ENCODE measurements at regions not wholly inside any gene's neighbourhood (a gene's known extent, or its start where the extent isn't known, plus 50 kb on each side); places are given as distances from the start of the nearest gene placed in this dataset.
"Not testable (repeated sequence)": the region's sequence is repeated elsewhere in the genome, so short reads cannot be mapped to it uniquely, and the experiment has no call there.

GRCh38 chr1:83052865-83053264, 946.1 kb downstream of the TTLL7 start:
- Histone ChIP-seq H3K4me3 (ENCODE audit: low read length) (no peak overlapping the region), H3K27me3 (ENCODE audit: control insufficient read depth, insufficient read depth, low read length) (no peaks in the 10 kb centered on the region), H3K36me3 (ENCODE audit: control insufficient read depth, insufficient read depth, low read length) (no peaks in the 10 kb centered on the region), H3K27ac (ENCODE audit: low read length) (no peak overlapping the region), H3K4me1 (ENCODE audit: control insufficient read depth, insufficient read depth, low read length) (no peaks in the 10 kb centered on the region), H3K9me3 (ENCODE audit: control insufficient read depth, low read depth, low read length) (no peaks in the 10 kb centered on the region)
- DNase-seq, result no peak

- not testable (repeated sequence) for H3K9me3 ChIP-seq (ENCODE audit: control insufficient read depth, low read depth, low read length); H3K27me3 ChIP-seq (ENCODE audit: control insufficient read depth, insufficient read depth, low read length); H3K27ac ChIP-seq (ENCODE audit: low read length); DNase-seq; H3K4me3 ChIP-seq (ENCODE audit: low read length); H3K4me1 ChIP-seq (ENCODE audit: control insufficient read depth, insufficient read depth, low read length); H3K36me3 ChIP-seq (ENCODE audit: control insufficient read depth, insufficient read depth, low read length)
- WGBS (ENCODE audit: insufficient coverage, low lambda C conversion rate), result 100% methylated on average over 1 of the region's 3 CpGs
Measured at GRCh38 chr1:83051053-83051452, 947.9 kb downstream of the TTLL7 start.

GRCh38 chr1:83043244-83043643, 955.7 kb downstream of the TTLL7 start:
- no CpG with 5 or more reads among the region's 1 CpG for WGBS (ENCODE audit: insufficient coverage, low lambda C conversion rate)
- no peak overlapping the region for H3K27ac ChIP-seq (ENCODE audit: low read length)
- no peaks in the 10 kb centered on the region for H3K4me1 ChIP-seq (ENCODE audit: control insufficient read depth, insufficient read depth, low read length)
- no peaks in the 10 kb centered on the region for H3K36me3 ChIP-seq (ENCODE audit: control insufficient read depth, insufficient read depth, low read length)
- DNase-seq, result no peak
- H3K4me3 ChIP-seq (ENCODE audit: low read length), result no peak overlapping the region
- no peaks in the 10 kb centered on the region for H3K9me3 ChIP-seq (ENCODE audit: control insufficient read depth, low read depth, low read length)
- H3K27me3 ChIP-seq (ENCODE audit: control insufficient read depth, insufficient read depth, low read length), result no peaks in the 10 kb centered on the region

GRCh38 chr1:83039091-83039490, 959.8 kb downstream of the TTLL7 start:
- not testable (repeated sequence) for H3K9me3 ChIP-seq (ENCODE audit: control insufficient read depth, low read depth, low read length); H3K27ac ChIP-seq (ENCODE audit: low read length); H3K27me3 ChIP-seq (ENCODE audit: control insufficient read depth, insufficient read depth, low read length); DNase-seq; H3K36me3 ChIP-seq (ENCODE audit: control insufficient read depth, insufficient read depth, low read length); H3K4me1 ChIP-seq (ENCODE audit: control insufficient read depth, insufficient read depth, low read length); H3K4me3 ChIP-seq (ENCODE audit: low read length)
- WGBS (ENCODE audit: insufficient coverage, low lambda C conversion rate), result no CpG with 5 or more reads among the region's 6 CpGs

DNA sequence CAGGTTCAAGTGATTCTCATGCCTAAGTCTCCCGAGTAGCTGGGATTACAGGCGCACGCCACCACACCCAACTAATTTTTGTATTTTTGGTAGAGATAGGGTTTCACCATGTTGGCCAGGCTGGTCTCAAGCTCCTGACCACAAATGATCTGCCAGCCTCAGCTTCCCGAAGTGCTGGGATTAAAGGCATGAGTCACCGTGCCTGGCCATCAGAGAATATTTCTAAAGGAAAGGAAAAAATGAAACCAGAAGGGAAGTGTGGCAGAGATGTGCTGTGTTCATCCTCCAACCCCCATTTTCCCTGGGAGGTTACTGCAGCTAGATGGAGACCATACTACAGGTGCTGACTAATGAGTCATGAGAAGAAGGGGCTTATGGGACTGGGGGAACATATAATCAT, 964.1 kb downstream of the TTLL7 start:
- Histone ChIP-seq H3K9me3 (ENCODE audit: control insufficient read depth, low read depth, low read length) (no peaks in the 10 kb centered on the region), H3K4me3 (ENCODE audit: low read length) (no peak overlapping the region), H3K4me1 (ENCODE audit: control insufficient read depth, insufficient read depth, low read length) (no peaks in the 10 kb centered on the region), H3K36me3 (ENCODE audit: control insufficient read depth, insufficient read depth, low read length) (no peaks in the 10 kb centered on the region), H3K27ac (ENCODE audit: low read length) (no peak overlapping the region), H3K27me3 (ENCODE audit: control insufficient read depth, insufficient read depth, low read length) (no peaks in the 10 kb centered on the region)
- WGBS (ENCODE audit: insufficient coverage, low lambda C conversion rate), result no CpG with 5 or more reads among the region's 5 CpGs
- no peak for DNase-seq

DNA sequence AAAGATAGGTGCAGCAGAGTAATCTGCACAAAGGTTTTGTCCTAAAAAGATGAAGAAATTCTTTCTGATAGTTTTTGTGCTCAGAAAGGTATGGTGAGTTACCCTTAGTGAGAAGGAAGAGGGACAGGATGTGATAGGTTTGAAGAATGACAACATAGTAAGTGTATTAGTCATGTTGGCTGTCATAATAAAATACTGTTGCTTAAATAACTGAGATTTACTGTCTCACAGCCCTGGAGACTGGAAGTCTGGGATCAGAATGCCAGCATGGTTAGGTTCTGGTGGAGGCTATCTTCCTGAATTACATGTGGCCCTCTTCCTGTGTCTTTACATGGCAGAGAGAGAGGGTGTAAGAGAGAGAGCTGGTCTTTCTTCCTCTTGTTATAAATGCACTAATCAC, 965.2 kb downstream of the TTLL7 start:
- H3K9me3 ChIP-seq (ENCODE audit: control insufficient read depth, low read depth, low read length), result no peaks in the 10 kb centered on the region
- DNase-seq, result no peak
- H3K4me1 ChIP-seq (ENCODE audit: control insufficient read depth, insufficient read depth, low read length), result no peaks in the 10 kb centered on the region
- no peak overlapping the region for H3K4me3 ChIP-seq (ENCODE audit: low read length)
- no peak overlapping the region for H3K27ac ChIP-seq (ENCODE audit: low read length)
- H3K36me3 ChIP-seq (ENCODE audit: control insufficient read depth, insufficient read depth, low read length), result no peaks in the 10 kb centered on the region
- H3K27me3 ChIP-seq (ENCODE audit: control insufficient read depth, insufficient read depth, low read length), result no peaks in the 10 kb centered on the region

GRCh38 chr1:83029916-83030315, 969.0 kb downstream of the TTLL7 start:
- no peak overlapping the region for H3K4me3 ChIP-seq (ENCODE audit: low read length)
- H3K4me1 ChIP-seq (ENCODE audit: control insufficient read depth, insufficient read depth, low read length), result no peaks in the 10 kb centered on the region
- no peak for DNase-seq
- no peaks in the 10 kb centered on the region for H3K27me3 ChIP-seq (ENCODE audit: control insufficient read depth, insufficient read depth, low read length)
- H3K9me3 ChIP-seq (ENCODE audit: control insufficient read depth, low read depth, low read length), result no peaks in the 10 kb centered on the region
- H3K27ac ChIP-seq (ENCODE audit: low read length), result no peak overlapping the region
- no peaks in the 10 kb centered on the region for H3K36me3 ChIP-seq (ENCODE audit: control insufficient read depth, insufficient read depth, low read length)

GRCh38 chr1:83029050-83029449, 969.9 kb downstream of the TTLL7 start:
- 50% methylated on average over 1 of the region's 3 CpGs for WGBS (ENCODE audit: insufficient coverage, low lambda C conversion rate)
- H3K9me3 ChIP-seq (ENCODE audit: control insufficient read depth, low read depth, low read length), result no peaks in the 10 kb centered on the region
- no peak overlapping the region for H3K4me3 ChIP-seq (ENCODE audit: low read length)
- no peak for DNase-seq
- H3K27me3 ChIP-seq (ENCODE audit: control insufficient read depth, insufficient read depth, low read length), result no peaks in the 10 kb centered on the region
- H3K36me3 ChIP-seq (ENCODE audit: control insufficient read depth, insufficient read depth, low read length), result no peaks in the 10 kb centered on the region
- no peak overlapping the region for H3K27ac ChIP-seq (ENCODE audit: low read length)
- H3K4me1 ChIP-seq (ENCODE audit: control insufficient read depth, insufficient read depth, low read length), result no peaks in the 10 kb centered on the region

GRCh38 chr1:83028467-83028866, 970.5 kb downstream of the TTLL7 start:
- Histone ChIP-seq H3K4me3 (ENCODE audit: low read length) (no peak overlapping the region), H3K27ac (ENCODE audit: low read length) (no peak overlapping the region), H3K36me3 (ENCODE audit: control insufficient read depth, insufficient read depth, low read length) (no peaks in the 10 kb centered on the region), H3K9me3 (ENCODE audit: control insufficient read depth, low read depth, low read length) (no peaks in the 10 kb centered on the region), H3K4me1 (ENCODE audit: control insufficient read depth, insufficient read depth, low read length) (no peaks in the 10 kb centered on the region), H3K27me3 (ENCODE audit: control insufficient read depth, insufficient read depth, low read length) (no peaks in the 10 kb centered on the region)
- DNase-seq, result no peak

- H3K27ac ChIP-seq (ENCODE audit: low read length), result no peak overlapping the region
- H3K36me3 ChIP-seq (ENCODE audit: control insufficient read depth, insufficient read depth, low read length), result no peaks in the 10 kb centered on the region
- no peaks in the 10 kb centered on the region for H3K4me1 ChIP-seq (ENCODE audit: control insufficient read depth, insufficient read depth, low read length)
- H3K27me3 ChIP-seq (ENCODE audit: control insufficient read depth, insufficient read depth, low read length), result no peaks in the 10 kb centered on the region
- H3K9me3 ChIP-seq (ENCODE audit: control insufficient read depth, low read depth, low read length), result no peaks in the 10 kb centered on the region
- H3K4me3 ChIP-seq (ENCODE audit: low read length), result no peak overlapping the region
- WGBS (ENCODE audit: insufficient coverage, low lambda C conversion rate), result no CpG with 5 or more reads among the region's 1 CpG
- DNase-seq, result no peak
Measured at GRCh38 chr1:83027511-83027910, 971.4 kb downstream of the TTLL7 start.

DNA sequence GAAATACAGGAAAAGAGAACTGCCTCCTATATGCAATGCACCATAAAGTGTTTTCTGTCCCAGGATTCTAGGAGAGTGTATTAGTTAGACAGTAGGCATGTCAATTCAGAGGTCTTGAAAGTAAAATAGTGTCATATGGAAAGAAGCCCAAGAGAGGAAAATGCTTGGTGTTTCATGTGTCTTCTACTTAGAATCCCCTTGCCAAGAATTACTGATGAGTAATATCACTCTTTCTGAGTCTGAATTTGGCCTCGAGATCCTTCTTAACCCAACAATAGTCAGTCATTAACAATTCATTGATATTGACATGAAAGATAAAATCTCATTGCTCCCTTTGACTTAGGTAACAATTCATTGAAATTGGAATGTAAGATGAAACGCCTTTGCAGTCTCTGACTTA, 972.2 kb downstream of the TTLL7 start:
- Histone ChIP-seq H3K27ac (ENCODE audit: low read length) (no peak overlapping the region), H3K36me3 (ENCODE audit: control insufficient read depth, insufficient read depth, low read length) (no peaks in the 10 kb centered on the region), H3K4me1 (ENCODE audit: control insufficient read depth, insufficient read depth, low read length) (no peaks in the 10 kb centered on the region), H3K4me3 (ENCODE audit: low read length) (no peak overlapping the region), H3K9me3 (ENCODE audit: control insufficient read depth, low read depth, low read length) (no peaks in the 10 kb centered on the region), H3K27me3 (ENCODE audit: control insufficient read depth, insufficient read depth, low read length) (no peaks in the 10 kb centered on the region)
- no peak for DNase-seq
- WGBS (ENCODE audit: insufficient coverage, low lambda C conversion rate), result 86% methylated on average over 1 of the region's 2 CpGs
